DOHH2 (cell line): ENCODE measurements at regions not wholly inside any gene's neighbourhood (a gene's known extent, or its start where the extent isn't known, plus 50 kb on each side); places are given as distances from the start of the nearest gene placed in this dataset.
"Not testable (repeated sequence)": the region's sequence is repeated elsewhere in the genome, so short reads cannot be mapped to it uniquely, and the experiment has no call there.

Experiments used
- H3F3A ChIP-seq: fragments of 200-600 bp; sonication (generic), shearing (Covaris generic); 2 replicates; pipeline ENCODE4 v1.6.0; 2016; ENCODE audit warnings: antibody characterized with exemption, mild to moderate bottlenecking; ENCODE audit not compliant: control insufficient read depth, insufficient read depth
- H3K27ac ChIP-seq: fragments of 200-600 bp; sonication (generic); 2 replicates; pipeline ENCODE4 v1.5.1; 2014; ENCODE audit warnings: low read depth, mild to moderate bottlenecking, low read length, moderate library complexity
- H3K27me3 ChIP-seq: fragments of 200-600 bp; sonication (generic); 2 replicates; pipeline ENCODE4 v1.6.1; 2014; ENCODE audit warnings: mild to moderate bottlenecking, low read length, mixed read lengths; ENCODE audit not compliant: control insufficient read depth
- H3K36me3 ChIP-seq: fragments of 200-600 bp; sonication (generic); 2 replicates; pipeline ENCODE4 v1.6.1; 2014; ENCODE audit warnings: mild to moderate bottlenecking, low read length, moderate library complexity, mixed read lengths; ENCODE audit not compliant: control insufficient read depth
- H3K4me1 ChIP-seq: fragments of 200-600 bp; sonication (generic); 2 replicates; pipeline ENCODE4 v1.6.1; 2014; ENCODE audit warnings: mild to moderate bottlenecking, low read length, mixed read lengths; ENCODE audit not compliant: control insufficient read depth
- H3K4me2 ChIP-seq: fragments of 200-600 bp; sonication (generic); 2 replicates; pipeline ENCODE4 v1.6.0; 2014; ENCODE audit warnings: mild to moderate bottlenecking, low read length, moderate library complexity
- H3K4me3 ChIP-seq: fragments of 200-600 bp; sonication (generic); 2 replicates; pipeline ENCODE4 v1.5.1; 2014; ENCODE audit warnings: mild to moderate bottlenecking, low read length, mixed read lengths
- H3K79me2 ChIP-seq: fragments of 200-600 bp; sonication (generic); 2 replicates; pipeline ENCODE4 v1.6.1; 2014; ENCODE audit warnings: mild to moderate bottlenecking, low read length, mixed read lengths; ENCODE audit not compliant: control insufficient read depth
- H3K9me2 ChIP-seq: fragments of 200-600 bp; sonication (generic); replicated peaks from 2 replicates; pipeline ENCODE4 v1.6.1; 2014; ENCODE audit warnings: mild to moderate bottlenecking, low read length, mixed read lengths; ENCODE audit not compliant: control insufficient read depth
- H3K9me3 ChIP-seq: fragments of 200-600 bp; sonication (generic); 2 replicates; pipeline ENCODE4 v1.6.1; 2014; ENCODE audit warnings: antibody characterized with exemption, low read length, mixed read lengths; ENCODE audit not compliant: control insufficient read depth, insufficient read depth
- H4K20me1 ChIP-seq: fragments of 200-600 bp; sonication (generic); 2 replicates; pipeline ENCODE4 v1.6.0; 2014; ENCODE audit warnings: low read depth, mild to moderate bottlenecking, antibody characterized with exemption, low read length, moderate library complexity; ENCODE audit not compliant: control insufficient read depth, insufficient read depth
- CTCF ChIP-seq: fragments of 200-600 bp; sonication (generic); IDR thresholded peaks from one replicate; pipeline ENCODE4 v1.5.1; 2014; ENCODE audit warnings: antibody characterized with exemption, mild to moderate bottlenecking, low read depth, low read length; ENCODE audit not compliant: poor library complexity, severe bottlenecking
- EZH2phosphoT487 ChIP-seq: fragments of 200-600 bp; sonication (generic); IDR thresholded peaks from 2 replicates; pipeline ENCODE4 v1.6.1; 2017; ENCODE audit warnings: borderline replicate concordance, mild to moderate bottlenecking, antibody characterized with exemption, low read length, moderate library complexity, mixed read lengths

GRCh38 chr5:89168766-89169165 lies 285.8 kb upstream of the MEF2C start:
- Histone ChIP-seq H3K9me2 (no peaks in the 10 kb centered on the region), H3K4me2 (no peak overlapping the region), H3K79me2 (no peaks in the 10 kb centered on the region), H3K4me3 (no peak overlapping the region), H3K27ac (no peak overlapping the region), H3F3A (no peaks in the 10 kb centered on the region), H4K20me1 (no peaks in the 10 kb centered on the region), H3K36me3 (no peaks in the 10 kb centered on the region), H3K27me3 (no peaks in the 10 kb centered on the region), H3K4me1 (peaks cover 4% of the 10 kb centered on the region; the same call in 1 of the 2 replicates), H3K9me3 (no peaks in the 10 kb centered on the region)
- TF ChIP-seq CTCF: no peak
- TF ChIP-seq EZH2phosphoT487: no peak

GRCh38 chr5:89164703-89165102 lies 281.7 kb upstream of the MEF2C start:
- H3K36me3 ChIP-seq, H3K4me2 ChIP-seq, H3K27ac ChIP-seq, H3F3A ChIP-seq, H3K4me1 ChIP-seq, H3K9me3 ChIP-seq, H4K20me1 ChIP-seq, H3K27me3 ChIP-seq, H3K79me2 ChIP-seq, H3K4me3 ChIP-seq, H3K9me2 ChIP-seq: not testable (repeated sequence)

- Histone ChIP-seq H3K4me2 (no peak overlapping the region), H4K20me1 (no peaks in the 10 kb centered on the region), H3K9me3 (no peaks in the 10 kb centered on the region), H3K79me2 (no peaks in the 10 kb centered on the region), H3K27me3 (no peaks in the 10 kb centered on the region), H3K9me2 (peaks cover 2% of the 10 kb centered on the region; the same call in 1 of the 2 replicates), H3F3A (no peaks in the 10 kb centered on the region), H3K36me3 (no peaks in the 10 kb centered on the region), H3K4me1 (no peaks in the 10 kb centered on the region), H3K4me3 (no peak overlapping the region), H3K27ac (no peak overlapping the region)
- TF ChIP-seq EZH2phosphoT487 (no peak), CTCF (no peak)
These were observed 273.2 kb upstream of the MEF2C start for GRCh38 chr5:89156226-89156625.

GRCh38 chr5:89147031-89147430 lies 264.0 kb upstream of the MEF2C start:
- TF ChIP-seq EZH2phosphoT487 (no peak), CTCF (no peak)
- Histone ChIP-seq H3K79me2 (no peaks in the 10 kb centered on the region), H3F3A (no peaks in the 10 kb centered on the region), H3K9me3 (no peaks in the 10 kb centered on the region), H3K9me2 (no peaks in the 10 kb centered on the region), H3K4me2 (no peak overlapping the region), H3K4me1 (no peaks in the 10 kb centered on the region), H3K27me3 (no peaks in the 10 kb centered on the region), H4K20me1 (no peaks in the 10 kb centered on the region), H3K4me3 (no peak overlapping the region), H3K36me3 (no peaks in the 10 kb centered on the region), H3K27ac (no peak overlapping the region)
